ENCODE measurements at regions not wholly inside any gene's neighbourhood (a gene's known extent, or its start where the extent isn't known, plus 50 kb on each side); places are given as distances from the start of the nearest gene placed in this dataset.
"Not testable (repeated sequence)": the region's sequence is repeated elsewhere in the genome, so short reads cannot be mapped to it uniquely, and the experiment has no call there.

DNA sequence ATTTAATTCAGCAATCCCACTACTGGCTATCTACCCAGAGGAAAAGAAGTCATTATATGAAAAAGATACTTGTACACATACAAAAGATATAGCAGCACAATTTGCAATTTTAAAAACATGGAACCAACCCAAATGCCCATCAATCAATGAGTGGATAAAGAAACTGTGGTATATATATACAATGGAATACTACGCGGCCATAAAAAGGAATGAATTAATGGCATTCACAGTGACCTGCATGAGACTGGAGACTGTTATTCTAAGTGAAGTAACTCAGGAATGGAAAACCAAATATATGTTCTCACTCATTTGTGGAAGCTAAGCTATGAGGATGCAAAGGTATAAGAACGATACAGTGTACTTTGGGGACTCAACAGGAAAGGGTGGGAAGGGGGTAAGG lies 102.8 kb upstream of the KCNMA1 start:
- H3K9me3 Mint-ChIP-seq: peaks cover 39% of the 10 kb centered on the region
- DNase-seq (ENCODE audit: low spot score in 2 of 2, unreplicated experiment in 2 of 2); H3K27ac Mint-ChIP-seq; H3K27me3 Mint-ChIP-seq (ENCODE audit: low read depth); H3K4me3 Mint-ChIP-seq; H3K4me1 Mint-ChIP-seq: not testable (repeated sequence)
- H3K36me3 Mint-ChIP-seq: peaks cover 24% of the 10 kb centered on the region

DNA sequence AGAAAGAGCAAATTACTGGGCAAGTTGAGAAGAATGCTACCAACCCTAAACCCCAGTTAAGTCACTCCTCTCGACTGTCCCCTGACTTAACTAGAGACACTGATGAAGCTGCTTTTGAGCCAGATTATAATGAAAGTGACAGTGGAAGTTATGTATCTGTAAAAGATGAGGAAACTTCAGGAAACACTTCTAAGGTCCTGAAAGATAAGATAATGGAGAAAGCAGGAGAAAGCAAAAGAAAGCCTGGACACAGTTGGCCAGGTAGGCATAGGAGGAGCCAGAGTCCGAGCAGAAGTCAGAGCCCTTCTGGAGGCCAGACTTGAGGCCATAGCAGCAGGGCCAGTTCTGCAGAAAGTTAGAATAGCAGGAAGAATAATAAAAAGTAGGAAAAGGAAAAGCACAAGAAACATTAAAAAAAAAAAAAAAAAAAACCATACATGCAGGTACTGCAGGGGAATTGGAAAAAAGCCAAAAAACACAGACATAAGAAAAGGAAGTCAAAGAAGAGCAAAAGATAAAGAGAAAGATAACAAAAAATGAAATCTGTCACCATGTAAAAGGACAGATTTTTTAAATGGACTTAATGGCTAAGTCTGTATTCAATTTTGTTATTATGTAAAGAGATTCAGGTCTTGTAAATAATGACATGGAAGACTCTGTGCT lies 101.0 kb upstream of the KCNMA1 start:
- H3K9me3 Mint-ChIP-seq: peaks cover 39% of the 10 kb centered on the region
- no peak overlapping the region for H3K4me3 Mint-ChIP-seq
- H3K27ac Mint-ChIP-seq: no peak overlapping the region
- H3K36me3 Mint-ChIP-seq: peaks cover 24% of the 10 kb centered on the region
- no peaks in the 10 kb centered on the region for H3K27me3 Mint-ChIP-seq (ENCODE audit: low read depth)
- H3K4me1 Mint-ChIP-seq: peaks cover 2% of the 10 kb centered on the region
- DNase-seq (ENCODE audit: low spot score in 2 of 2, unreplicated experiment in 2 of 2): no peak
- TF ChIP-seq, protein P1, sequence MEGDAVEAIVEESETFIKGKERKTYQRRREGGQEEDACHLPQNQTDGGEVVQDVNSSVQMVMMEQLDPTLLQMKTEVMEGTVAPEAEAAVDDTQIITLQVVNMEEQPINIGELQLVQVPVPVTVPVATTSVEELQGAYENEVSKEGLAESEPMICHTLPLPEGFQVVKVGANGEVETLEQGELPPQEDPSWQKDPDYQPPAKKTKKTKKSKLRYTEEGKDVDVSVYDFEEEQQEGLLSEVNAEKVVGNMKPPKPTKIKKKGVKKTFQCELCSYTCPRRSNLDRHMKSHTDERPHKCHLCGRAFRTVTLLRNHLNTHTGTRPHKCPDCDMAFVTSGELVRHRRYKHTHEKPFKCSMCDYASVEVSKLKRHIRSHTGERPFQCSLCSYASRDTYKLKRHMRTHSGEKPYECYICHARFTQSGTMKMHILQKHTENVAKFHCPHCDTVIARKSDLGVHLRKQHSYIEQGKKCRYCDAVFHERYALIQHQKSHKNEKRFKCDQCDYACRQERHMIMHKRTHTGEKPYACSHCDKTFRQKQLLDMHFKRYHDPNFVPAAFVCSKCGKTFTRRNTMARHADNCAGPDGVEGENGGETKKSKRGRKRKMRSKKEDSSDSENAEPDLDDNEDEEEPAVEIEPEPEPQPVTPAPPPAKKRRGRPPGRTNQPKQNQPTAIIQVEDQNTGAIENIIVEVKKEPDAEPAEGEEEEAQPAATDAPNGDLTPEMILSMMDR (IDR thresholded peaks at IDR 0.05; ENCODE audit: unreplicated experiment): no peak

DNA sequence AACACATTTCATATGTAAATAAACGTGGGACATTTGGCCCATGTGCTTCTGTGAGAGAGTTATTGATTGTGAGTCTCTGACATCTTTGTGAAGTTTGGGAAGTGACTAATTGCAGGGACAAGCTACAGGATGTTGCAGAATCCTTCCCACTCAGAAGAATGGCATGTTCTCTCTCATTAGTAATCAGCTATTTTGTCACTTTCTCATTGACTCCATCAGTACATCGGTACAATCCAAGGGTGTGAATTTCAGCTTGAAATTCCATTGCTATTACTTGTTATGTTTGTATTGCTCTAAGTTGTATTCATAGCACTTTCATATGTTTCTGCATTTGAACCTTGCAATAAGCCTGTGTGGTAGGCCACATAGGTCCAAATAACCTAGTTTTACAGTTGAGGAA lies 100.0 kb upstream of the KCNMA1 start:
- Mint-ChIP-seq H3K27me3 (ENCODE audit: low read depth) (no peaks in the 10 kb centered on the region), H3K27ac (no peak overlapping the region), H3K4me1 (peaks cover 2% of the 10 kb centered on the region), H3K4me3 (no peak overlapping the region), H3K36me3 (peaks cover 24% of the 10 kb centered on the region), H3K9me3 (peaks cover 39% of the 10 kb centered on the region)
- TF ChIP-seq, protein P1 (IDR thresholded peaks at IDR 0.05; ENCODE audit: unreplicated experiment): no peak
- no peak for DNase-seq (ENCODE audit: low spot score in 2 of 2, unreplicated experiment in 2 of 2)

DNA sequence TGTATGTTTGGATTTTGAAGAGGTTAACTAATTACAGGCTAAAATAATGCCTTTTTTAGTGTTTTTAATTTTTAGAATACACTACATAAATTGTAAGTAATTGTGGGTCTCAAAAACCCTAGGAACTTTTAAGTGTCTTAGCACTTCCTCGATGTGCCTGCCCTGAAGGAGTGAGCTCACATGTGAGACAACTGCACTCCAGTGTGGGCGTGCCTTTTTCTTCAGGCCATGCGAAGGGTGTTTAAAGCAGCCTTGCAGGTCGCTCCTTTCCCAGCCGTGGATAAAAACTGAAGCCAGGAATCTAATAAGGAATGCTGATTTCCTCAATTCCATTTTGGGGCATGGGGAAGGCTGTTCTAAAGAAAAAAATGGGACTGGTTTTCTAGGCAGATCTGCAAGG lies 97.5 kb upstream of the KCNMA1 start:
- not testable (repeated sequence) for DNase-seq (ENCODE audit: low spot score in 2 of 2, unreplicated experiment in 2 of 2); H3K4me3 Mint-ChIP-seq; H3K4me1 Mint-ChIP-seq; H3K27ac Mint-ChIP-seq; H3K27me3 Mint-ChIP-seq (ENCODE audit: low read depth)
- H3K9me3 Mint-ChIP-seq: peaks cover 32% of the 10 kb centered on the region
- H3K36me3 Mint-ChIP-seq: peaks cover 18% of the 10 kb centered on the region

DNA sequence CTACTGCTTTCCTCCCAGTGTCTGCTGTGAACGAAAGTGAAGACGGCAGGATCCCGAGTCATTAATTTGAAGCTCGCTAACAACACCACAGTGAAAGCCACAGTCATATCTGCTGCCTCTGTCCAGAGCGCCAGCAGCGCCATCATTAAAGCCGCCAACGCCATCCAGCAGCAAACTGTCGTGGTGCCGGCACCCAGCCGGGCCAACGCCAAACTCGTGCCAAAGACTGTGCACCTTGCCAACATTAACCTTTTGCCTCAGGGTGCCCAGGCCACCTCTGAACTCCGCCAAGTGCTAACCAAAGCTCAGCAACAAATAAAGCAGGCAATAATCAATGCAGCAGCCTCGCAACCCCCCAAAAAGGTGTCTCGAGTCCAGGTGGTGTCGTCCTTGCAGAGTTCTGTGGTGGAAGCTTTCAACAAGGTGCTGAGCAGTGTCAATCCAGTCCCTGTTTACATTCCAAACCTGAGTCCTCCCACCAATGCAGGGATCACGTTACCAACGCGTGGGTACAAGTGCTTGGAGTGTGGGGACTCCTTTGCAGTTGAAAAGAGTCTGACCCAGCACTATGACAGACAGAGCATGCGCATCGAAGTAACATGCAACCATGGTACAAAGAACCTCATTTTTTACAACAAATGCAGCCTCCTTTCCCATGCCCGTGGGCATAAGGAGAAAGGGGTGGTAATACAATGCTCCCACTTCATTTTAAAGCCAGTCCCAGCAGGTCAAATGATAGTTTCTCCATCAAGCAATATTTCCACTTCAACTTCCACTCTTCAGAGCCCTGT lies 94.8 kb upstream of the KCNMA1 start:
- Mint-ChIP-seq H3K4me1 (no peaks in the 10 kb centered on the region), H3K36me3 (peaks cover 6% of the 10 kb centered on the region), H3K9me3 (peaks cover 8% of the 10 kb centered on the region), H3K27ac (no peak overlapping the region), H3K27me3 (ENCODE audit: low read depth) (no peaks in the 10 kb centered on the region), H3K4me3 (no peak overlapping the region)
- no peak for DNase-seq (ENCODE audit: low spot score in 2 of 2, unreplicated experiment in 2 of 2)
- TF ChIP-seq, protein P1 (IDR thresholded peaks at IDR 0.05; ENCODE audit: unreplicated experiment): no peak

DNA sequence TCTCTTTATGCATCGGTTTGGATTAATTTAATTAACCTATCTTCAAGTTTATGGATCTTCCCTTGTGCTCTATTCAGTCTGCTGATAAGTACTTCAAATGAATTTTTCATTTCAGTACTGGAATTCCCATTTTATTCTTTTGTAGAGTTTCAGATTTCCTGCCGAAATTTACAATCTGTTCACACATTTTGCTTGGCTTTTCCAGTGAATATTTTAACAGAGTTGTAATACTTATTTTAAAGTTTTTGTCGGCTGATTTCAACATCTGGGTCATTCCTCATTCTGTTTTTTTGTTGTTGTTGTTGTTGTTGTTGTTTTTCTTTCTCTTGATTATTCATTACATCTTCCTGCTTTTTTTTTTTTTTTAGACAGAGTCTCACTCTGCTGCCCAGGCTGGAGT lies 89.9 kb upstream of the KCNMA1 start:
- no peak overlapping the region for H3K27ac Mint-ChIP-seq
- no peak overlapping the region for H3K4me3 Mint-ChIP-seq
- TF ChIP-seq, protein P1 (IDR thresholded peaks at IDR 0.05; ENCODE audit: unreplicated experiment): no peak
- peaks cover 26% of the 10 kb centered on the region for H3K9me3 Mint-ChIP-seq
- DNase-seq (ENCODE audit: low spot score in 2 of 2, unreplicated experiment in 2 of 2): no peak
- H3K27me3 Mint-ChIP-seq (ENCODE audit: low read depth): no peaks in the 10 kb centered on the region
- H3K36me3 Mint-ChIP-seq: peaks cover 19% of the 10 kb centered on the region
- H3K4me1 Mint-ChIP-seq: peaks cover 17% of the 10 kb centered on the region
